WTC11 (cell line): ENCODE measurements at regions not wholly inside any gene's neighbourhood (a gene's known extent, or its start where the extent isn't known, plus 50 kb on each side); places are given as distances from the start of the nearest gene placed in this dataset.

Experiments
- ATAC-seq: fragments of 200-7000 bp; cut with Tn5 transposase; 2 replicates; pipeline ENCODE4 v1.10.0; 2021; ENCODE audit warnings: mild to moderate bottlenecking, moderate library complexity
- CTCF ChIA-PET: fragments of 300-600 bp; sonication (Branson Sonifier 250); formaldehyde crosslinking; loops from one replicate; lab custom pipeline; 2021; ENCODE audit warnings: antibody characterized with exemption; lab: Charles Lee
- POLR2A ChIA-PET: fragments of 350-600 bp; sonication (Branson Sonifier 250); formaldehyde crosslinking; loops from one replicate; lab custom pipeline; 2021; ENCODE audit warnings: antibody characterized with exemption; lab: Charles Lee
- DNase-seq: peaks from one replicate; pipeline ENCODE4 v3.0.0; 2021; ENCODE audit warnings: low spot score
- H3K27ac Mint-ChIP-seq: 2 replicates; pipeline ENCODE4 v1.8.0; 2021; ENCODE audit warnings: mixed read lengths
- H3K27me3 Mint-ChIP-seq: 2 replicates; pipeline ENCODE4 v1.8.0; 2021; ENCODE audit warnings: low read depth, mild to moderate bottlenecking, moderate library complexity, mixed read lengths
- H3K36me3 Mint-ChIP-seq: 2 replicates; pipeline ENCODE4 v1.8.0; 2021; ENCODE audit warnings: mixed read lengths
- H3K4me1 Mint-ChIP-seq: 2 replicates; pipeline ENCODE4 v1.8.0; 2022; ENCODE audit warnings: mixed read lengths
- H3K4me3 Mint-ChIP-seq: 2 replicates; pipeline ENCODE4 v1.8.0; 2021; ENCODE audit warnings: mild to moderate bottlenecking, moderate library complexity, mixed read lengths
- H3K9me3 Mint-ChIP-seq: 2 replicates; pipeline ENCODE4 v1.8.0; 2021; ENCODE audit warnings: mixed read lengths
- CBFB ChIP-seq: sonication (generic); formaldehyde crosslinking; IDR thresholded peaks from 2 replicates; pipeline ENCODE4 v1.8.1; 2022; ENCODE audit warnings: mild to moderate bottlenecking, low read depth, missing genetic modification reagents
- EMX1 ChIP-seq: fragments of 250-450 bp; sonication (Bioruptor Pico); IDR thresholded peaks from 2 replicates; pipeline ENCODE4 v1.8.0; 2021; ENCODE audit warnings: mild to moderate bottlenecking
- ETV6 ChIP-seq: sonication (generic); formaldehyde crosslinking; IDR thresholded peaks from 2 replicates; pipeline ENCODE4 v1.8.1; 2022; ENCODE audit warnings: mild to moderate bottlenecking, missing genetic modification reagents
- FOXP1 ChIP-seq: sonication (generic); formaldehyde crosslinking; IDR thresholded peaks from 2 replicates; pipeline ENCODE4 v1.8.0; 2022; ENCODE audit warnings: missing genetic modification reagents, mild to moderate bottlenecking, moderate library complexity, borderline replicate concordance
- HMGA2 ChIP-seq: fragments of 250-450 bp; sonication (Bioruptor Pico); IDR thresholded peaks from 2 replicates; pipeline ENCODE4 v1.4.0; 2021; ENCODE audit warnings: mild to moderate bottlenecking, moderate library complexity
- JUN ChIP-seq: sonication (generic); formaldehyde crosslinking; IDR thresholded peaks from 2 replicates; pipeline ENCODE4 v1.8.0; 2023; ENCODE audit warnings: mild to moderate bottlenecking, missing genetic modification reagents
- MXD4 ChIP-seq: fragments of 250-450 bp; sonication (Bioruptor Pico); IDR thresholded peaks from 2 replicates; pipeline ENCODE4 v1.8.0; 2021; ENCODE audit warnings: mild to moderate bottlenecking, moderate library complexity, borderline replicate concordance
- MYBL2 ChIP-seq: sonication (generic); formaldehyde crosslinking; IDR thresholded peaks from 2 replicates; pipeline ENCODE4 v1.8.1; 2023; ENCODE audit warnings: mild to moderate bottlenecking, moderate library complexity, missing genetic modification reagents
- NR3C1 ChIP-seq: sonication (generic); formaldehyde crosslinking; conservative IDR thresholded peaks from 2 replicates; pipeline ENCODE4 v1.8.1; 2023; ENCODE audit warnings: low read depth, mild to moderate bottlenecking, missing genetic modification reagents
- TCF7 ChIP-seq: sonication (generic); formaldehyde crosslinking; IDR thresholded peaks from 2 replicates; pipeline ENCODE4 v1.8.0; 2022; ENCODE audit warnings: mild to moderate bottlenecking, low read depth, missing genetic modification reagents, moderate library complexity
- TEAD1 ChIP-seq: sonication (generic); formaldehyde crosslinking; IDR thresholded peaks from 2 replicates; pipeline ENCODE4 v1.8.0; 2022; ENCODE audit warnings: mild to moderate bottlenecking, missing genetic modification reagents
- TP53 ChIP-seq: sonication (generic); formaldehyde crosslinking; IDR thresholded peaks from 2 replicates; pipeline ENCODE4 v1.8.1; 2023; ENCODE audit warnings: mild to moderate bottlenecking, missing genetic modification reagents
- ZNF232 ChIP-seq: sonication (generic); formaldehyde crosslinking; IDR thresholded peaks from 2 replicates; pipeline ENCODE4 v1.8.0; 2022; ENCODE audit warnings: mild to moderate bottlenecking, missing genetic modification reagents
- ZNF317 ChIP-seq: sonication (generic); formaldehyde crosslinking; IDR thresholded peaks from 2 replicates; pipeline ENCODE4 v1.8.1; 2023; ENCODE audit warnings: low read depth, mild to moderate bottlenecking, moderate library complexity, missing genetic modification reagents, borderline replicate concordance
- ZNF416 ChIP-seq: fragments of 250-450 bp; sonication (Bioruptor Pico); IDR thresholded peaks from 2 replicates; pipeline ENCODE4 v1.9.0; 2021; ENCODE audit warnings: mild to moderate bottlenecking, inconsistent platforms
- TF ChIP-seq, protein P1 (sequence below): sonication (generic); formaldehyde crosslinking; IDR thresholded peaks from 2 replicates; pipeline ENCODE4 v1.8.0; 2022; ENCODE audit warnings: missing genetic modification reagents
- TF ChIP-seq, protein P2 (sequence below): sonication (generic); formaldehyde crosslinking; IDR thresholded peaks from 2 replicates; pipeline ENCODE4 v1.8.1; 2022; ENCODE audit warnings: low read depth, missing genetic modification reagents, borderline replicate concordance
- TF ChIP-seq, protein P3 (sequence below): sonication (generic); formaldehyde crosslinking; IDR thresholded peaks from 2 replicates; pipeline ENCODE4 v1.8.1; 2022; ENCODE audit warnings: mild to moderate bottlenecking, moderate library complexity, missing genetic modification reagents
- TF ChIP-seq, protein P4 (sequence below): sonication (generic); formaldehyde crosslinking; IDR thresholded peaks from 2 replicates; pipeline ENCODE4 v1.8.0; 2023; ENCODE audit warnings: missing genetic modification reagents
- TF ChIP-seq, protein P5 (sequence below): sonication (generic); formaldehyde crosslinking; IDR thresholded peaks from 2 replicates; pipeline ENCODE4 v1.8.1; 2022; ENCODE audit warnings: low read depth, mild to moderate bottlenecking, moderate library complexity, missing genetic modification reagents, borderline replicate concordance
- TF ChIP-seq, protein P6 (sequence below): fragments of 200-600 bp; IDR thresholded peaks from 2 replicates; pipeline ENCODE4 v1.8.0; 2022; ENCODE audit warnings: antibody characterized with exemption
- TF ChIP-seq, protein P7 (sequence below): sonication (generic); formaldehyde crosslinking; IDR thresholded peaks from 2 replicates; pipeline ENCODE4 v1.8.1; 2022; ENCODE audit warnings: missing genetic modification reagents, borderline replicate concordance

DNA sequence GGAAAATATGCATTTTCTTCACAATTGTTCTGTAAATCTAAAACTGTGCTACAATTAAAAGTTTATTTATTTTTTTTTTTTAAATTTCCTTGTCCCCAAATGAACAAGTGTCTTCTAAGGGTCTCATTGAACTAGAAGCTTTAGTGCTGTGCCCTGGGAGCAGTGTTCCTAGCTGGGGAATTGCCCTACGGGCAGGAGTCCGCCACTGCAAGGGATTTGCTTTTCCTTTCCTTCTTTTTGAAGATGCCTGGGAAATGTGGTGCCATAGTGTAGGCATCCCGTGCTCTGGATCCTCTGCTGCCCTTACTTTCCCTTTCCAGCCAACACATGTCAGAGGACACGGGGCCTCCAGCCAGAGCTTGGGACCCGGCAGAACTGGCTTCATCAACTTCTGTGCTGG lies 177.1 kb upstream of the CTBP2 start (continued):
- TF ChIP-seq, protein P1, sequence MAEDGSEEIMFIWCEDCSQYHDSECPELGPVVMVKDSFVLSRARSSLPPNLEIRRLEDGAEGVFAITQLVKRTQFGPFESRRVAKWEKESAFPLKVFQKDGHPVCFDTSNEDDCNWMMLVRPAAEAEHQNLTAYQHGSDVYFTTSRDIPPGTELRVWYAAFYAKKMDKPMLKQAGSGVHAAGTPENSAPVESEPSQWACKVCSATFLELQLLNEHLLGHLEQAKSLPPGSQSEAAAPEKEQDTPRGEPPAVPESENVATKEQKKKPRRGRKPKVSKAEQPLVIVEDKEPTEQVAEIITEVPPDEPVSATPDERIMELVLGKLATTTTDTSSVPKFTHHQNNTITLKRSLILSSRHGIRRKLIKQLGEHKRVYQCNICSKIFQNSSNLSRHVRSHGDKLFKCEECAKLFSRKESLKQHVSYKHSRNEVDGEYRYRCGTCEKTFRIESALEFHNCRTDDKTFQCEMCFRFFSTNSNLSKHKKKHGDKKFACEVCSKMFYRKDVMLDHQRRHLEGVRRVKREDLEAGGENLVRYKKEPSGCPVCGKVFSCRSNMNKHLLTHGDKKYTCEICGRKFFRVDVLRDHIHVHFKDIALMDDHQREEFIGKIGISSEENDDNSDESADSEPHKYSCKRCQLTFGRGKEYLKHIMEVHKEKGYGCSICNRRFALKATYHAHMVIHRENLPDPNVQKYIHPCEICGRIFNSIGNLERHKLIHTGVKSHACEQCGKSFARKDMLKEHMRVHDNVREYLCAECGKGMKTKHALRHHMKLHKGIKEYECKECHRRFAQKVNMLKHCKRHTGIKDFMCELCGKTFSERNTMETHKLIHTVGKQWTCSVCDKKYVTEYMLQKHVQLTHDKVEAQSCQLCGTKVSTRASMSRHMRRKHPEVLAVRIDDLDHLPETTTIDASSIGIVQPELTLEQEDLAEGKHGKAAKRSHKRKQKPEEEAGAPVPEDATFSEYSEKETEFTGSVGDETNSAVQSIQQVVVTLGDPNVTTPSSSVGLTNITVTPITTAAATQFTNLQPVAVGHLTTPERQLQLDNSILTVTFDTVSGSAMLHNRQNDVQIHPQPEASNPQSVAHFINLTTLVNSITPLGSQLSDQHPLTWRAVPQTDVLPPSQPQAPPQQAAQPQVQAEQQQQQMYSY (CRISPR knock-in tag) = no peak
- TF ChIP-seq HMGA2 (CRISPR knock-in tag) (no peak), ETV6 (CRISPR knock-in tag) (no peak), MXD4 (CRISPR knock-in tag) (no peak), NR3C1 (no peak)
- TF ChIP-seq, protein P2, sequence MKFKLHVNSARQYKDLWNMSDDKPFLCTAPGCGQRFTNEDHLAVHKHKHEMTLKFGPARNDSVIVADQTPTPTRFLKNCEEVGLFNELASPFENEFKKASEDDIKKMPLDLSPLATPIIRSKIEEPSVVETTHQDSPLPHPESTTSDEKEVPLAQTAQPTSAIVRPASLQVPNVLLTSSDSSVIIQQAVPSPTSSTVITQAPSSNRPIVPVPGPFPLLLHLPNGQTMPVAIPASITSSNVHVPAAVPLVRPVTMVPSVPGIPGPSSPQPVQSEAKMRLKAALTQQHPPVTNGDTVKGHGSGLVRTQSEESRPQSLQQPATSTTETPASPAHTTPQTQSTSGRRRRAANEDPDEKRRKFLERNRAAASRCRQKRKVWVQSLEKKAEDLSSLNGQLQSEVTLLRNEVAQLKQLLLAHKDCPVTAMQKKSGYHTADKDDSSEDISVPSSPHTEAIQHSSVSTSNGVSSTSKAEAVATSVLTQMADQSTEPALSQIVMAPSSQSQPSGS = no peak

DNA sequence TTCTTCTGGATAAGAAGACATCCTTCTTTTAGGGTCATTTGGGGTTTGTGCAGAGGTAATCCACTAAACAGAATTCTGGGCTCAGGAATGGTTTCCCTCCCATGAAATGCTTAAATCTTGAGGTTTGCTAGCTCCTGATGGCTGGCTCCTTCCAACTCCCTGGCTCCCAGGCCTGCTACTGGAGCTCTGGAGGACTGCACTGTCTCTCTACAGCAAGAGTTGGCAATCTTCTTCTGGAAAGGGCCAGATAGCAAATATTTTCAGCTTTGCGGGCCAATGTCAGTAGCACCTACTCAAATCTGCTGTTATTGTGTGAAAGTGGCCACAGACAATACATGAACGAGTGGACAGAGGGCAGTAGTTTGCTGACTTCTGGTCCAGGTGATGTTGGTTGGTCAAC lies 174.2 kb upstream of the CTBP2 start:
- Mint-ChIP-seq H3K4me3 (no peak overlapping the region), H3K36me3 (no peaks in the 10 kb centered on the region), H3K27ac (no peak overlapping the region), H3K4me1 (no peaks in the 10 kb centered on the region), H3K9me3 (no peaks in the 10 kb centered on the region; the same call in 1 of the 2 replicates), H3K27me3 (no peaks in the 10 kb centered on the region)
- ChIA-PET CTCF (no interaction called here), POLR2A (no interaction called here)
- ATAC-seq (no peak), DNase-seq (no peak)
- TF ChIP-seq, protein P1 (CRISPR knock-in tag) = no peak
- TF ChIP-seq MYBL2 (no peak), ZNF232 (CRISPR knock-in tag) (no peak), MXD4 (CRISPR knock-in tag) (no peak), ZNF317 (CRISPR knock-in tag) (no peak), ZNF416 (CRISPR knock-in tag) (no peak), TCF7 (CRISPR knock-in tag) (no peak), TEAD1 (CRISPR knock-in tag) (no peak), FOXP1 (no peak), EMX1 (CRISPR knock-in tag) (no peak), CBFB (CRISPR knock-in tag) (no peak), TP53 (CRISPR knock-in tag) (no peak), JUN (no peak), HMGA2 (CRISPR knock-in tag) (no peak)
- TF ChIP-seq, protein P3, sequence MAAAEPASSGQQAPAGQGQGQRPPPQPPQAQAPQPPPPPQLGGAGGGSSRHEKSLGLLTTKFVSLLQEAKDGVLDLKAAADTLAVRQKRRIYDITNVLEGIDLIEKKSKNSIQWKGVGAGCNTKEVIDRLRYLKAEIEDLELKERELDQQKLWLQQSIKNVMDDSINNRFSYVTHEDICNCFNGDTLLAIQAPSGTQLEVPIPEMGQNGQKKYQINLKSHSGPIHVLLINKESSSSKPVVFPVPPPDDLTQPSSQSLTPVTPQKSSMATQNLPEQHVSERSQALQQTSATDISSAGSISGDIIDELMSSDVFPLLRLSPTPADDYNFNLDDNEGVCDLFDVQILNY (CRISPR knock-in tag) = no peak
- TF ChIP-seq, protein P4, sequence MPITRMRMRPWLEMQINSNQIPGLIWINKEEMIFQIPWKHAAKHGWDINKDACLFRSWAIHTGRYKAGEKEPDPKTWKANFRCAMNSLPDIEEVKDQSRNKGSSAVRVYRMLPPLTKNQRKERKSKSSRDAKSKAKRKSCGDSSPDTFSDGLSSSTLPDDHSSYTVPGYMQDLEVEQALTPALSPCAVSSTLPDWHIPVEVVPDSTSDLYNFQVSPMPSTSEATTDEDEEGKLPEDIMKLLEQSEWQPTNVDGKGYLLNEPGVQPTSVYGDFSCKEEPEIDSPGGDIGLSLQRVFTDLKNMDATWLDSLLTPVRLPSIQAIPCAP (CRISPR knock-in tag) = no peak
- TF ChIP-seq, protein P5, sequence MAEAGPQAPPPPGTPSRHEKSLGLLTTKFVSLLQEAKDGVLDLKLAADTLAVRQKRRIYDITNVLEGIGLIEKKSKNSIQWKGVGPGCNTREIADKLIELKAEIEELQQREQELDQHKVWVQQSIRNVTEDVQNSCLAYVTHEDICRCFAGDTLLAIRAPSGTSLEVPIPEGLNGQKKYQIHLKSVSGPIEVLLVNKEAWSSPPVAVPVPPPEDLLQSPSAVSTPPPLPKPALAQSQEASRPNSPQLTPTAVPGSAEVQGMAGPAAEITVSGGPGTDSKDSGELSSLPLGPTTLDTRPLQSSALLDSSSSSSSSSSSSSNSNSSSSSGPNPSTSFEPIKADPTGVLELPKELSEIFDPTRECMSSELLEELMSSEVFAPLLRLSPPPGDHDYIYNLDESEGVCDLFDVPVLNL (CRISPR knock-in tag) = no peak
- TF ChIP-seq, protein P6, sequence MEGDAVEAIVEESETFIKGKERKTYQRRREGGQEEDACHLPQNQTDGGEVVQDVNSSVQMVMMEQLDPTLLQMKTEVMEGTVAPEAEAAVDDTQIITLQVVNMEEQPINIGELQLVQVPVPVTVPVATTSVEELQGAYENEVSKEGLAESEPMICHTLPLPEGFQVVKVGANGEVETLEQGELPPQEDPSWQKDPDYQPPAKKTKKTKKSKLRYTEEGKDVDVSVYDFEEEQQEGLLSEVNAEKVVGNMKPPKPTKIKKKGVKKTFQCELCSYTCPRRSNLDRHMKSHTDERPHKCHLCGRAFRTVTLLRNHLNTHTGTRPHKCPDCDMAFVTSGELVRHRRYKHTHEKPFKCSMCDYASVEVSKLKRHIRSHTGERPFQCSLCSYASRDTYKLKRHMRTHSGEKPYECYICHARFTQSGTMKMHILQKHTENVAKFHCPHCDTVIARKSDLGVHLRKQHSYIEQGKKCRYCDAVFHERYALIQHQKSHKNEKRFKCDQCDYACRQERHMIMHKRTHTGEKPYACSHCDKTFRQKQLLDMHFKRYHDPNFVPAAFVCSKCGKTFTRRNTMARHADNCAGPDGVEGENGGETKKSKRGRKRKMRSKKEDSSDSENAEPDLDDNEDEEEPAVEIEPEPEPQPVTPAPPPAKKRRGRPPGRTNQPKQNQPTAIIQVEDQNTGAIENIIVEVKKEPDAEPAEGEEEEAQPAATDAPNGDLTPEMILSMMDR = no peak
- TF ChIP-seq, protein P7, sequence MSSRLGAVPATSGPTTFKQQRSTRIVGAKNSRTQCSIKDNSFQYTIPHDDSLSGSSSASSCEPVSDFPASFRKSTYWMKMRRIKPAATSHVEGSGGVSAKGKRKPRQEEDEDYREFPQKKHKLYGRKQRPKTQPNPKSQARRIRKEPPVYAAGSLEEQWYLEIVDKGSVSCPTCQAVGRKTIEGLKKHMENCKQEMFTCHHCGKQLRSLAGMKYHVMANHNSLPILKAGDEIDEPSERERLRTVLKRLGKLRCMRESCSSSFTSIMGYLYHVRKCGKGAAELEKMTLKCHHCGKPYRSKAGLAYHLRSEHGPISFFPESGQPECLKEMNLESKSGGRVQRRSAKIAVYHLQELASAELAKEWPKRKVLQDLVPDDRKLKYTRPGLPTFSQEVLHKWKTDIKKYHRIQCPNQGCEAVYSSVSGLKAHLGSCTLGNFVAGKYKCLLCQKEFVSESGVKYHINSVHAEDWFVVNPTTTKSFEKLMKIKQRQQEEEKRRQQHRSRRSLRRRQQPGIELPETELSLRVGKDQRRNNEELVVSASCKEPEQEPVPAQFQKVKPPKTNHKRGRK = no peak
